OCI-LY7 (cell line): ENCODE measurements at regions not wholly inside any gene's neighbourhood (a gene's known extent, or its start where the extent isn't known, plus 50 kb on each side); places are given as distances from the start of the nearest gene placed in this dataset.
"Not testable (repeated sequence)": the region's sequence is repeated elsewhere in the genome, so short reads cannot be mapped to it uniquely, and the experiment has no call there.

Source experiments
- BruUV-seq: library from RNA; stranded (reverse); fragments of 400-500 nt; replicated peaks from 2 replicates; lab custom pipeline; 2021; lab: Mats Ljungman, UMichigan
- CTCF ChIA-PET: fragments of 300-600 bp; sonication (Branson Sonifier 250); formaldehyde crosslinking; loops from one replicate; lab custom pipeline; 2022; ENCODE audit warnings: antibody characterized with exemption; ENCODE audit not compliant: unreplicated experiment; lab: Charles Lee
- POLR2A ChIA-PET: fragments of 300-600 bp; sonication (Branson Sonifier 250); formaldehyde crosslinking; loops from one replicate; lab custom pipeline; 2022; ENCODE audit warnings: antibody characterized with exemption; lab: Charles Lee
- DNase-seq: peaks from one replicate; pipeline ENCODE4 v3.0.0-alpha.2; 2015; ENCODE audit warnings: low spot score
- H2AFZ ChIP-seq: fragments of 200-600 bp; sonication (generic), shearing (Covaris generic); 2 replicates; pipeline ENCODE4 v1.6.1; 2014; ENCODE audit warnings: mild to moderate bottlenecking, antibody characterized with exemption, low read length, moderate library complexity
- H3K27ac ChIP-seq: fragments of 200-600 bp; sonication (generic); 2 replicates; pipeline ENCODE4 v1.5.1; 2014; ENCODE audit warnings: mixed run types, low read depth, mild to moderate bottlenecking, moderate library complexity, low read length, inconsistent platforms; ENCODE audit not compliant: poor library complexity, severe bottlenecking
- H3K36me3 ChIP-seq: fragments of 200-600 bp; sonication (generic); 2 replicates; pipeline ENCODE4 v1.6.1; 2014; ENCODE audit warnings: mild to moderate bottlenecking, antibody characterized with exemption, low read length, moderate library complexity, mixed read lengths; ENCODE audit not compliant: insufficient read depth
- H3K4me1 ChIP-seq: fragments of 200-600 bp; sonication (generic); 2 replicates; pipeline ENCODE4 v1.5.1; 2014; ENCODE audit warnings: mild to moderate bottlenecking, low read length; ENCODE audit not compliant: insufficient read depth, poor library complexity, severe bottlenecking
- H3K4me2 ChIP-seq: fragments of 200-600 bp; sonication (generic); 2 replicates; pipeline ENCODE4 v1.6.1; 2014; ENCODE audit warnings: mild to moderate bottlenecking, low read length
- H3K4me3 ChIP-seq: fragments of 200-600 bp; sonication (generic); 2 replicates; pipeline ENCODE4 v1.5.1; 2014; ENCODE audit warnings: mild to moderate bottlenecking, low read depth, low read length; ENCODE audit not compliant: poor library complexity, severe bottlenecking
- H3K79me2 ChIP-seq: fragments of 200-600 bp; sonication (generic); 2 replicates; pipeline ENCODE4 v1.6.1; 2016; ENCODE audit warnings: low read depth, mild to moderate bottlenecking, low read length, moderate library complexity, mixed read lengths; ENCODE audit not compliant: insufficient read depth
- H3K9me2 ChIP-seq: fragments of 200-600 bp; sonication (generic); 2 replicates; pipeline ENCODE4 v1.6.1; 2016; ENCODE audit warnings: mild to moderate bottlenecking, low read length, mixed read lengths; ENCODE audit not compliant: insufficient read depth
- H3K9me3 ChIP-seq: fragments of 200-600 bp; sonication (generic); 2 replicates; pipeline ENCODE4 v1.6.1; 2014; ENCODE audit warnings: mild to moderate bottlenecking, mixed run types, low read length, mixed read lengths
- H4K20me1 ChIP-seq: fragments of 200-600 bp; sonication (generic); 2 replicates; pipeline ENCODE4 v1.6.1; 2014; ENCODE audit warnings: mild to moderate bottlenecking, antibody characterized with exemption, low read length, moderate library complexity, mixed read lengths; ENCODE audit not compliant: insufficient read depth
- CTCF ChIP-seq: fragments of 200-600 bp; sonication (generic); conservative IDR thresholded peaks from 2 replicates; pipeline ENCODE4 v1.5.1; 2014; ENCODE audit warnings: mild to moderate bottlenecking, antibody characterized with exemption, low read length, moderate library complexity, mixed read lengths
- EZH2phosphoT487 ChIP-seq: fragments of 200-600 bp; sonication (generic); IDR thresholded peaks from 2 replicates; pipeline ENCODE4 v1.6.1; 2018; ENCODE audit warnings: low read depth, borderline replicate concordance, mild to moderate bottlenecking, mixed run types, antibody characterized with exemption, low read length, moderate library complexity, mixed read lengths
- intact Hi-C: fragments of 100-400 bp; cut with micrococcal nuclease; formaldehyde crosslinking; loops from one replicate; pipeline ENCODE4 v1.10.0; 2022; ENCODE audit not compliant: unreplicated experiment

GRCh38 chr3:177460047-177460446 lies 262.8 kb upstream of the TBL1XR1 start:
- Histone ChIP-seq H4K20me1 (no peaks in the 10 kb centered on the region), H3K79me2 (no peaks in the 10 kb centered on the region), H3K9me2 (no peaks in the 10 kb centered on the region), H3K4me3 (no peak overlapping the region), H3K4me2 (no peak overlapping the region), H3K27ac (no peak overlapping the region), H2AFZ (no peak overlapping the region), H3K9me3 (no peaks in the 10 kb centered on the region), H3K4me1 (no peaks in the 10 kb centered on the region), H3K36me3 (no peaks in the 10 kb centered on the region)
- intact Hi-C loops = no loop called here
- no TSS peak for BruUV-seq
- TF ChIP-seq EZH2phosphoT487 (no peak), CTCF (no peak)
- POLR2A ChIA-PET = interaction anchor here (1.2 kb wide), 1 partner anchor 11 kb away, joined by 3 read pairs; no protein-coding TSS in a partner anchor
- CTCF ChIA-PET = no interaction called here
- no peak for DNase-seq

- H2AFZ ChIP-seq = no peak overlapping the region
- H3K79me2 ChIP-seq = no peaks in the 10 kb centered on the region
- no peak for DNase-seq
- no TSS peak for BruUV-seq
- no peak overlapping the region for H3K4me3 ChIP-seq
- no peaks in the 10 kb centered on the region for H3K4me1 ChIP-seq
- no peaks in the 10 kb centered on the region for H3K9me2 ChIP-seq
- no peak for TF ChIP-seq CTCF
- no peak for TF ChIP-seq EZH2phosphoT487
- no peak overlapping the region for H3K4me2 ChIP-seq
- intact Hi-C loops = no loop called here
- H4K20me1 ChIP-seq = no peaks in the 10 kb centered on the region
- no peaks in the 10 kb centered on the region for H3K36me3 ChIP-seq
- H3K27ac ChIP-seq = no peak overlapping the region
- POLR2A ChIA-PET = interaction anchor here (0.6 kb wide), 1 partner anchor 1513 kb away, joined by 4 read pairs; no protein-coding TSS in a partner anchor
- CTCF ChIA-PET = no interaction called here
- no peaks in the 10 kb centered on the region for H3K9me3 ChIP-seq
Observed at GRCh38 chr3:177461765-177462164, 264.5 kb upstream of the TBL1XR1 start.

- H3K4me2 ChIP-seq, H3K4me1 ChIP-seq, H3K4me3 ChIP-seq, H3K27ac ChIP-seq, DNase-seq, H3K79me2 ChIP-seq, H2AFZ ChIP-seq, POLR2A ChIA-PET, H3K9me2 ChIP-seq, CTCF ChIA-PET, H3K9me3 ChIP-seq, BruUV-seq, intact Hi-C loops, H4K20me1 ChIP-seq, H3K36me3 ChIP-seq: not testable (repeated sequence)
Observed at GRCh38 chr3:177463341-177463740, 266.1 kb upstream of the TBL1XR1 start.
